Left ventricle myocardium inferior (tissue), 1 donor: ENCODE measurements at regions not wholly inside any gene's neighbourhood (a gene's known extent, or its start where the extent isn't known, plus 50 kb on each side); places are given as distances from the start of the nearest gene placed in this dataset.

Experiments used
- DNase-seq: peaks from one replicate; pipeline ENCODE4 v3.0.0-alpha.2; 2020
- H3K27ac ChIP-seq: fragments of 200-600 bp; replicated peaks from 2 replicates; pipeline ENCODE4 v1.8.0; 2021
- H3K27me3 ChIP-seq: fragments of 200-600 bp; 2 replicates; pipeline ENCODE4 v1.8.0; 2021; ENCODE audit warnings: low read depth
- H3K36me3 ChIP-seq: fragments of 200-600 bp; 2 replicates; pipeline ENCODE4 v1.8.0; 2021
- H3K4me1 ChIP-seq: fragments of 200-600 bp; 2 replicates; pipeline ENCODE4 v1.8.0; 2021
- H3K4me3 ChIP-seq: fragments of 200-600 bp; 2 replicates; pipeline ENCODE4 v1.8.0; 2021; ENCODE audit warnings: mild to moderate bottlenecking, moderate library complexity
- H3K9me3 ChIP-seq: fragments of 200-600 bp; replicated peaks from 2 replicates; pipeline ENCODE4 v1.8.0; 2021
- intact Hi-C: fragments of 100-400 bp; cut with micrococcal nuclease; formaldehyde crosslinking; loops from one replicate; pipeline ENCODE4 v1.11.0; 2022
- TF ChIP-seq, protein P1 (sequence below): fragments of 200-600 bp; IDR thresholded peaks from 2 replicates; pipeline ENCODE4 v1.8.0; 2021; ENCODE audit warnings: antibody characterized with exemption, mild to moderate bottlenecking, borderline replicate concordance
- donor health status: DM: no; HTN: yes; CAD: no; lungs with severe emphysema.

GRCh38 chr13:111882351-111882750, 184.6 kb upstream of the SOX1 start:
- Histone ChIP-seq H3K36me3 (no peaks in the 10 kb centered on the region), H3K27ac (no peak overlapping the region), H3K9me3 (no peaks in the 10 kb centered on the region), H3K4me1 (no peaks in the 10 kb centered on the region), H3K27me3 (peaks cover 76% of the 10 kb centered on the region), H3K4me3 (no peak overlapping the region)
- TF ChIP-seq, protein P1, sequence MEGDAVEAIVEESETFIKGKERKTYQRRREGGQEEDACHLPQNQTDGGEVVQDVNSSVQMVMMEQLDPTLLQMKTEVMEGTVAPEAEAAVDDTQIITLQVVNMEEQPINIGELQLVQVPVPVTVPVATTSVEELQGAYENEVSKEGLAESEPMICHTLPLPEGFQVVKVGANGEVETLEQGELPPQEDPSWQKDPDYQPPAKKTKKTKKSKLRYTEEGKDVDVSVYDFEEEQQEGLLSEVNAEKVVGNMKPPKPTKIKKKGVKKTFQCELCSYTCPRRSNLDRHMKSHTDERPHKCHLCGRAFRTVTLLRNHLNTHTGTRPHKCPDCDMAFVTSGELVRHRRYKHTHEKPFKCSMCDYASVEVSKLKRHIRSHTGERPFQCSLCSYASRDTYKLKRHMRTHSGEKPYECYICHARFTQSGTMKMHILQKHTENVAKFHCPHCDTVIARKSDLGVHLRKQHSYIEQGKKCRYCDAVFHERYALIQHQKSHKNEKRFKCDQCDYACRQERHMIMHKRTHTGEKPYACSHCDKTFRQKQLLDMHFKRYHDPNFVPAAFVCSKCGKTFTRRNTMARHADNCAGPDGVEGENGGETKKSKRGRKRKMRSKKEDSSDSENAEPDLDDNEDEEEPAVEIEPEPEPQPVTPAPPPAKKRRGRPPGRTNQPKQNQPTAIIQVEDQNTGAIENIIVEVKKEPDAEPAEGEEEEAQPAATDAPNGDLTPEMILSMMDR: no peak
- no peak for DNase-seq
- intact Hi-C loops: no loop called here

DNA sequence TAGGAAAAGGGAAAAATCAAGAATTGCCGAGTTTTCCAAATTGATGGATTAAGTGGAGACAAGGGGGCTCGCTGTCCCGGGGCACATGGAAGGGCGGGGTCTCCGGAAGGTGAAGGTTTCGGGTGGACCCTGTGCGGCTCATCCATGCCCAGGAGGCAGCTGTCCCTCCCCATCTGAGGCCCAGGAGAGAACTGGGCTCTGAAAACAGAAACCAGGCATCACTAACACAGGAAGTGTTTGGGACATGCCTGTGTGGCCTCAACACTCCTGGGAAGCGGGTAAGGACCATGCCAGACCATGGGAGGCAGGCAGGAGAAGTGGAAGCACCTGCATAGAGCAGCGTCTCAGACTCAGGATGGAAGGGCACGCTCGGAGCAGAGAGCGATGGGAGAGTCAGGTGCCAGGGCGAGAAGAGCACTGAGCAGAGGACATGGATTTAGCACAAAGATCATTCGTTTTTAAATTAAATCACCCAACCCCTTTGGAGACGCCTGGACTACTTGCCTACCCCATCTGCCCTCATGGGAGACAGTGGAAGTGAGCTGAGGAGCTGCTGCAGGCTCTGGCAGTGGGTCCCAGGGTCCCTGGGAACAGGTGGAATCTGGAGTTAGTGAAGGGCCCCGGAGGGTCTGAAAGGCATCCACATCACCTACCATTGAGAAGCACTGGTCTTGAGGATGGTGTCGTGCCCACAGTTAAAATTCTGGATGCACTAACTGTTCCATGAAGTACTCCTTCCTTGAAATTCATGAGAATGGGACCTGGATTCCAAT, 183.2 kb upstream of the SOX1 start:
- DNase-seq: no peak
- TF ChIP-seq, protein P1: no peak
- Histone ChIP-seq H3K27me3 (peaks cover 77% of the 10 kb centered on the region), H3K4me3 (no peak overlapping the region), H3K36me3 (no peaks in the 10 kb centered on the region), H3K4me1 (no peaks in the 10 kb centered on the region), H3K9me3 (no peaks in the 10 kb centered on the region), H3K27ac (no peak overlapping the region)
- intact Hi-C loops: no loop called here

GRCh38 chr13:111886217-111886945, 180.6 kb upstream of the SOX1 start:
- Histone ChIP-seq H3K36me3 (no peaks in the 10 kb centered on the region), H3K9me3 (peaks cover 9% of the 10 kb centered on the region), H3K4me3 (no peak overlapping the region), H3K27ac (no peak overlapping the region), H3K27me3 (peaks cover 82% of the 10 kb centered on the region), H3K4me1 (no peaks in the 10 kb centered on the region)
- TF ChIP-seq, protein P1: no peak
- intact Hi-C loops: no loop called here
- no peak for DNase-seq

DNA sequence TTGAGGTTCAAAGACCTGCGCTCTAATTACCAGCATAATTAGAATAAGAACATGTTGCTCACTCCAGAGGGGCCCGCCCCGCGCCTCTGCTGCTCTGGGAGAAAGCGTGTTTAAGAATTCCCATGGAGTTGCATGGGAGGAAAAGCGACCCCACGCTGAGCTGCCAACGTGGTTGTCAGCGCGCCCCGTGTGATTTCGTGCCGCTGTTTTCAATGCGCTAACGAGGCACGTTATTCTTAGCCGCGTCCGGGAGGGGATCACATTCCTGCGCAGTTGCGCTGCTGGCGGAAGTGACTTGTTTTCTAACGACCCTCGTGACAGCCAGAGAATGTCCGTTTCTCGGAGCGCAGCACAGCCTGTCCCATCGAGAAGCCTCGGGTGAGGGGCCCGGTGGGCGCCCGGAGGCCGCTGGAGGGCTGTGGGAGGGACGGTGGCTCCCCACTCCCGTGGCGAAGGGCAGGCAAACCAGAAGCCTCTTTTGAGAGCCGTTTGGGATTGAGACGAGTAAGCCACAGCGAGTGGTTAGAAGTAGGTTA, 173.8 kb upstream of the SOX1 start:
- Histone ChIP-seq H3K27ac (peak overlapping the region; percentile 38), H3K4me1 (peaks cover 14% of the 10 kb centered on the region), H3K27me3 (peaks cover 100% of the 10 kb centered on the region), H3K9me3 (peaks cover 11% of the 10 kb centered on the region), H3K4me3 (peak overlapping the region; percentile 58), H3K36me3 (no peaks in the 10 kb centered on the region)
- TF ChIP-seq, protein P1: no peak
- intact Hi-C loops: no loop called here
- no peak for DNase-seq

GRCh38 chr13:111893607-111894443, 173.1 kb upstream of the SOX1 start:
- DNase-seq: no peak
- Histone ChIP-seq H3K4me3 (peak overlapping the region; percentile 58), H3K9me3 (peaks cover 11% of the 10 kb centered on the region), H3K27ac (peak overlapping the region; percentile 38), H3K36me3 (no peaks in the 10 kb centered on the region), H3K27me3 (peaks cover 99% of the 10 kb centered on the region), H3K4me1 (peaks cover 14% of the 10 kb centered on the region)
- intact Hi-C loops: no loop called here
- TF ChIP-seq, protein P1: no peak
